H4 (cell line): ENCODE measurements at regions not wholly inside any gene's neighbourhood (a gene's known extent, or its start where the extent isn't known, plus 50 kb on each side); places are given as distances from the start of the nearest gene placed in this dataset.
A peak's percentile ranks its signal among the peaks of the same experiment; 100 is the strongest.

Experiments used
- DNase-seq: peaks from one replicate; pipeline ENCODE4 v3.0.0-alpha.2; 2015; ENCODE audit warnings: low spot score

- DNase-seq = peak; percentile 54
Observed at GRCh38 chr7:131105799-131106680, 221.6 kb upstream of the MKLN1 start.

GRCh38 chr7:131106681-131107336 lies 220.9 kb upstream of the MKLN1 start:
- peak; percentile 23 for DNase-seq

DNA sequence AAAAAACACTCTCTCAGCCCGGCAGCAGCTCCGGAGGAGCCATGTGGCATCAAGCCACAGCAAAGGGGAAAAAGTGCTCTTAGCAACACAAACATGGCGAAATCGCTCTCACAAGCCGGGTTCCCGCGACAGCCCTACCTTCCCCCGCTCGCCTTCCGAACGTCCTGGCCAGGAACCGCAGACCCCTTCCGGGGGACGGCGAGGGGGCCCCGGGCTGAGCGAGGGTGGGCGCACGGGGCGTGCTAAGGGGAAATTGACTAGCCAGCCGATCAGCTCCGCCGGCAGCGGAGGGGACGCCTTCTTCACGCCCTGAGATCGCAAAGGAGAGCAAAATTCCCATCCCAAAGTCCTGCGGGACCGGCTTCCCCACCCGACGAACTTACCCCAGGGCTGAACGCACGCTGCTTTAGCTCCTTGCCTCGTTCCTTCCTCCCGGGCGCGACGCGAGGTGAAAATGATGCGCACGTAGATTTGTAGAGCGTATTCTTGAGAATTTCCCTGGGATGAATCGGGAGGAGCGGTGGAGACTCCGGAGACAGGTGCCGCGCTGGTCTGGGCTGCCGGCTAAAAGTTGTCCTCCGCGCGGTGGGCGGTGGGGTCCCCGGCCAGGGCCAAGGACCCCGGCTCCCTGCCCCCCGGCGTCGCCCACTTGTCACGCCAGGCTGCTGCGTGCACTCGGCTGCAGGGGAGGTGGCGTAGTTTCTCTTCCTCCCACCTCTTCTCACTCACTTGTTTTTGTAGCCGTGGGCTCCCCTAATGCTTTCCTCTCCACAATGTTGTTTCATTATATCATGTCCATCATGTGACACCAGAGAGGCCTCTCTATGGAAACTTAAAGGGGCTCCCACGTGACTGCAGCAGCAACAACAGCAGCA lies 220.1 kb upstream of the MKLN1 start:
- DNase-seq = peak; percentile 89

GRCh38 chr7:131108212-131108940 lies 219.3 kb upstream of the MKLN1 start:
- DNase-seq = peak; percentile 40

DNA sequence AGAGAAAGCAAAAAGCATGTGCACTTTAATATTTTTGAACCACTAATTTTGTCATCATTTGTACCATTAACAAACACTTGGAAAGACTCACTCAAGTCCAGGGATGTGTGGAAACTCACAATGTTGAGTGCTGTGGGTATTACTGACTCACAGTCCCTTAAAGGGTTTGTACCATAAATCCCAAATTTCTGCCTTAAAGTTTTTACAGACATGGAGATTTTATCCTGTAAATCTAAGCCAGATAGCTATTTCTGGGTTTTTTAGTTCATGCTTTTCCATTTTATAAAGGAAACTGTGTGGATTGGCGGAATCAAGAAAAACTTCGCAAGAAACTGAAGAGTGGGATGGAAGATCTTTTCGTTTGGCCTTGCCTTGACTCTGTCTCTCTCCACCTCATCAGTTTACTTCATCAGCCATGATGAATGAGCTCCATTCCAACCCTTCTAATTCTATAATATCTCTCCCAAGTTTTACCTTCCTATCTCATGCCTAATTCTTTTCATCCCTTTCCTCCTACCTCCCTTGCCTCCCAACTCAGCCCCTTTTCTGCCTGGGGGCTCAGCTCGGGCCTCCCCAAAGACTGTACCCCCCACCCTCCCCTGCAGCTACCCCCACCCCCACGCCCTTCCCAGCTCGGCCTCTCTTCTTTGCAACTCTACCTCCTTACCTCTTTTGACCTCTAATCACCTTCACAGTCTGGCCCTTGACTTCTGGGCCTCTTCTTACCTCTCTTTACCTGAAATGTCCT lies 218.5 kb upstream of the MKLN1 start:
- DNase-seq = no peak

GRCh38 chr7:131109759-131110296 lies 217.8 kb upstream of the MKLN1 start:
- DNase-seq = peak; percentile 90

DNA sequence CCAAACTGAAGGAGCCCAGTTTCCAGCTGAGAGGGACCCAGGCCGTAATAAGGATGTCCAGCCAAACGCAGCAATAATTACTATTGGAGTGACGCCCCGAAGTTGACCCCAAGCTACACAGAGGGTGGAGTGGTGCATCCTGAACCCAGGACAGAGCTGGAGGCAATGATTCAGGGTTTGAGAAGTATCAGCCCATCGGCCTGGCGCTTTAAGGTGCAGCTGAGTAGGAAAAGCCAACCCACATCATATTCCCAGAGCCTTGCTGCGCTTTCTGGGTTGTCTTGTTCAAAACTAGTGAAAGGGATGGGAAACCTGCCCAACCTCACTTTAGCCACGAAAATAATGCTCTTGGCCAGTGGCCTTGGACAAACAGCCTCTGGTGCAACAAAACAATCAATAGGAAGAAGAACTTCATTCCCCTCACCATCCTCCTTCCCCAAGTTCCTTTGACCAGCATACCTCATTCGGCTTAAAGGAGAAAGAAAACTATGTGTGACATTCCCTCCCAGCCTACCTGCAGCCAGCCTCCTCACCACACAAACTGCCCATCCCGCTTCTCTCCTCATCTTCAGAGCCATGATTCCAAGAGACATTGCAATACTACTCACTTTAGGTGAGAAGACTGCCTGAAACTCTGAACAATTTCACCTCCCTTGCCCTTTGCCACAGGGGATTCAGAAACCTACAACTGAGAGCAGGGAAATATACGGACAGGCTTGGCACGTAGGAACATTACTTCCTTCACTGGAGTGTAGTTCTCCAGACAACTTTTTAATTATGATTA lies 217.2 kb upstream of the MKLN1 start:
- peak; percentile 19 for DNase-seq

- DNase-seq = peak; percentile 59
Observed at GRCh38 chr7:131111081-131111576, 216.5 kb upstream of the MKLN1 start.

GRCh38 chr7:131111792-131112191 lies 215.9 kb upstream of the MKLN1 start:
- no peak for DNase-seq

GRCh38 chr7:131112431-131112830 lies 215.2 kb upstream of the MKLN1 start:
- no peak for DNase-seq

DNA sequence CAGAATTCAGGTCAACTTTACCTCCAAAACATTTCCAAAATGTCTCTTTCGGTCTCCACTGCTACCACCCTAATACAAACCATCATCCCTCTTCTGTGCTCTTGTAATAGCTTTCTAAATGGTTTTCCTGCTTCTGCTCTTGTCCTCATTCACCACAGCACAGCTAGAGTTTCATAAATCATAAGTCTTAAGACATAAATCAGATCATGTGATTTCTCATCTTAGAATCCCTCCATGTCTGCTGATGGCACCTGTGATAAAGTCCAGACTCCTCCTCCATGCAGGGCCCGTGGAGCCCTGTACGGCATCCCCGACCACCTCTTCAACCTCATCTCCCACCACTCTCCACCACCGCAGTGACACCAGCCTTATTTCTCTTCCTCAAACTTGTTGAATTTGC lies 212.3 kb upstream of the MKLN1 start:
- DNase-seq = no peak

- DNase-seq = no peak
Observed at GRCh38 chr7:131117439-131117838, 210.2 kb upstream of the MKLN1 start.

DNA sequence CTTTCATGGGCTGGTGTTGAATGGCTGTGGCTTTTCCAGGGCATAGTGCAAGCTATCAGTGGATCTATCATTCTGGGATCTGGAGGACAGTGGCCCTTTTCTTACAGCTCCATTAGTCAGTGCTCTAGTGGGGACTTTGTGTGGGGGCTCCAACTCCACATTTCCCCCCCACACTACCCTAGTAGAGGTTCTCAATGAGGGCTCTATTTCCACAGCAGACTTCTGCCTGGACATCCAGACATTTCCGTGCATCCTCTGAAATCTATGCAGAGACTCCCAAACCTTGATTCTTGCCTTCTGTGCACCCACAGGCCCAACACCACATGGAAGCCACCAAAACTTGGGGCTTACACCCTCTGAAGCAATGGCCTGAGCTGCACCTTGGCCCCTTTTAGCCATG lies 208.3 kb upstream of the MKLN1 start:
- DNase-seq = no peak

DNA sequence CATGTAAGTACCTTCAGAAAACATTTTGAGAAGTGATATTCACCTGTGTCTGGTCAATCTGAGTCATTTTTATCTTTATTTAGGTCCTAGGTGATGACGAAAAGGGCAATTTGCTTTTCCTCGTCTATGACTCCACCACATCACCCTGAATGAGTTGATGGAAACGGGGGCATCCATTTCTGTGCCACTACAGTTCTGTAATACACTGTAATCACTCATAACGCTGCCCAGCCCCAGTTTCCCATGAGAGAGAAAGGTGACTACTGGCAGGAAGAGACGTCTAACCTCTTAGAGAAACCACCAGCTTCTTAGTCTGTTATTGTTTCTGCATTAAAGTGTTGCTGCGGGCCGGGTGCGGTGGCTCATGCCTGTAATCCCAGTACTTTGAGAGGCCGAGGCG lies 205.3 kb upstream of the MKLN1 start:
- DNase-seq = no peak

DNA sequence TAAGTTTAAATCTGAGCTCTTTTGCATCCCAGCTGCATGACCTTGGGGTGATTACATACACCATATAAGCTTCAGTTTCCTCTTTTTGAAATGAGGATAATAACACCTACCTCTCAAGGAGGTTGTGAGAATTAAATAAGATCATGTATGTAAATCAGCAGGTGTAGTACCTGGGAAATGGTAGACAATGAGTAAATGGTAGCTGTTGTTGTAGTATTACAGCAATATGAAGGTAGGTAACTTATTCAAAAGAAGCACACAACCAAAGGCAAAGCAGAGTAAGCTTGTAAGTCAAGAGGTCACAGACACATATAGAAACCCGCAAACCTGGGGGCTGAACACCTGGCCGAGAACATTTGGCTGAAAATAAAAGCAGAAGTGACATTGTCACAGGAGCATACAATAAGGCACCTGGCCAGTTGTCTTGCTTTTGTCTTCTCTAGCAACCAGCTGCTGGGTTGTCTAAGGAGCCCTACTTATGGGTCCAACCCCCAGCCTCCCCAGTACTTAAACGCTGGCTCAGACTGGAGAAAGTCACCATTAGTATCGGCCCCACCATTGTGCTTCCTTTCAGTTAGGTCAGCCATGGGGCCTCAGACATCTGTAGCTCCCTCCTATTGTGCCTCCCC lies 203.6 kb upstream of the MKLN1 start:
- DNase-seq = no peak

GRCh38 chr7:131124867-131125266 lies 202.8 kb upstream of the MKLN1 start:
- DNase-seq = no peak

- DNase-seq = no peak
Observed at GRCh38 chr7:131130324-131130723, 197.4 kb upstream of the MKLN1 start.

GRCh38 chr7:131131012-131131745 lies 196.5 kb upstream of the MKLN1 start:
- DNase-seq = no peak
